HG03175 (cell line): ENCODE measurements at regions not wholly inside any gene's neighbourhood (a gene's known extent, or its start where the extent isn't known, plus 50 kb on each side); places are given as distances from the start of the nearest gene placed in this dataset.
"Not testable (repeated sequence)": the region's sequence is repeated elsewhere in the genome, so short reads cannot be mapped to it uniquely, and the experiment has no call there.

Source experiments
- ATAC-seq: cut with Tn5 transposase; IDR thresholded peaks from one replicate; pipeline ENCODE4 v1.9.1; 2021; ENCODE audit warnings: mild to moderate bottlenecking, moderate library complexity; ENCODE audit not compliant: unreplicated experiment

- ATAC-seq: no peak
These were observed 81.2 kb downstream of the TMEM18 start for GRCh38 chr2:595831-596592.

GRCh38 chr2:595141-595815 lies 81.9 kb downstream of the TMEM18 start:
- ATAC-seq: no peak

GRCh38 chr2:594297-594949 lies 82.8 kb downstream of the TMEM18 start:
- no peak for ATAC-seq

- no peak for ATAC-seq
These were observed 83.7 kb downstream of the TMEM18 start for GRCh38 chr2:593356-594026.

- ATAC-seq: no peak
These were observed 84.5 kb downstream of the TMEM18 start for GRCh38 chr2:592737-593136.

- no peak for ATAC-seq
These were observed 86.7 kb downstream of the TMEM18 start for GRCh38 chr2:590214-591175.

- ATAC-seq: no peak
These were observed 87.7 kb downstream of the TMEM18 start for GRCh38 chr2:589281-590130.

GRCh38 chr2:588074-588645 lies 89.0 kb downstream of the TMEM18 start:
- no peak for ATAC-seq

GRCh38 chr2:587087-587960 lies 89.9 kb downstream of the TMEM18 start:
- ATAC-seq: no peak

GRCh38 chr2:586641-587076 lies 90.5 kb downstream of the TMEM18 start:
- ATAC-seq: no peak

- peak; percentile 82 for ATAC-seq
These were observed 92.1 kb downstream of the TMEM18 start for GRCh38 chr2:584863-585823.

- no peak for ATAC-seq
These were observed 93.5 kb downstream of the TMEM18 start for GRCh38 chr2:583666-584065.

GRCh38 chr2:582792-583528 lies 94.2 kb downstream of the TMEM18 start:
- ATAC-seq: no peak

GRCh38 chr2:582289-582688 lies 94.9 kb downstream of the TMEM18 start:
- ATAC-seq: not testable (repeated sequence)

- ATAC-seq: no peak
These were observed 97.2 kb downstream of the TMEM18 start for GRCh38 chr2:579961-580360.

- no peak for ATAC-seq
These were observed 97.8 kb downstream of the TMEM18 start for GRCh38 chr2:579351-579886.
